K562 (cell line): ENCODE measurements at regions not wholly inside any gene's neighbourhood (a gene's known extent, or its start where the extent isn't known, plus 50 kb on each side); places are given as distances from the start of the nearest gene placed in this dataset.

Experiments used
- C11orf30 ChIP-seq: fragments of 450-650 bp; IDR thresholded peaks from 2 replicates; pipeline ENCODE4 v1.6.1; 2016; ENCODE audit warnings: low read depth, mild to moderate bottlenecking
- DPF2 ChIP-seq: fragments of 450-650 bp; IDR thresholded peaks from 2 replicates; pipeline ENCODE4 v1.6.1; 2016
- E2F3 ChIP-seq: fragments of 250-450 bp; sonication (Bioruptor Pico); IDR thresholded peaks from 2 replicates; pipeline ENCODE4 v1.4.0; 2020; ENCODE audit warnings: mild to moderate bottlenecking
- EP400 ChIP-seq: fragments of 450-650 bp; IDR thresholded peaks from 2 replicates; pipeline ENCODE4 v1.6.1; 2017; ENCODE audit warnings: antibody characterized with exemption, mild to moderate bottlenecking, moderate library complexity
- GATA2 ChIP-seq: sonication (generic); formaldehyde crosslinking; IDR thresholded peaks from 2 replicates; pipeline ENCODE4 v1.4.0; 2020; ENCODE audit warnings: mild to moderate bottlenecking, missing genetic modification reagents
- HDAC1 ChIP-seq, 2 experiments: fragments of 450-650 bp; IDR thresholded peaks; 2 replicates each; pipeline ENCODE4 v1.6.1; 2016 to 2017; ENCODE audit warnings: inconsistent platforms in 1 of 2, mild to moderate bottlenecking in 1 of 2, moderate library complexity in 1 of 2
- KHSRP ChIP-seq: fragments of 450-650 bp; IDR thresholded peaks from 2 replicates; pipeline ENCODE4 v1.6.1; 2017
- MAFF ChIP-seq: IDR thresholded peaks from 2 replicates; pipeline ENCODE4 v1.6.1; 2012; ENCODE audit warnings: low read length, improper control_type of control experiment
- MAFG ChIP-seq: fragments of 450-650 bp; conservative IDR thresholded peaks from 2 replicates; pipeline ENCODE4 v1.6.1; 2016; ENCODE audit warnings: missing genetic modification characterization, missing compliant biosample characterization
- PBX2 ChIP-seq, 2 experiments: IDR thresholded peaks in 1 of 2; conservative IDR thresholded peaks in 1 of 2; 2 replicates each; pipeline ENCODE4 v1.6.1; 2016; ENCODE audit warnings: low read depth in 2 of 2, mild to moderate bottlenecking in 1 of 2, missing compliant biosample characterization in 1 of 2, missing genetic modification characterization in 1 of 2, moderate library complexity in 1 of 2
- ZEB2 ChIP-seq: fragments of 450-650 bp; IDR thresholded peaks from 2 replicates; pipeline ENCODE4 v1.6.1; 2016
- ZFP1 ChIP-seq: fragments of 450-650 bp; formaldehyde crosslinking; IDR thresholded peaks from 2 replicates; pipeline ENCODE4 v1.4.0; 2020; ENCODE audit warnings: mild to moderate bottlenecking, mixed read lengths
- ZNF584 ChIP-seq: fragments of 200-800 bp; sonication (Bioruptor generic); IDR thresholded peaks from 2 replicates; pipeline ENCODE4 v1.6.1; 2016; ENCODE audit warnings: low read depth, mild to moderate bottlenecking, missing genetic modification characterization, missing compliant biosample characterization
- TF ChIP-seq, protein P1 (sequence below), 2 experiments: fragments of 450-650 bp in 1 of 2; sonication (generic) in 1 of 2; formaldehyde crosslinking in 1 of 2; IDR thresholded peaks; 2 replicates each; pipeline versions ENCODE4 v1.7.1 to v1.9.0; 2016 to 2022; ENCODE audit warnings: inconsistent platforms in 1 of 2, mild to moderate bottlenecking in 1 of 2, missing genetic modification reagents in 1 of 2
- TF ChIP-seq, protein P2 (sequence below): fragments of 450-650 bp; IDR thresholded peaks from one replicate; pipeline ENCODE4 v1.6.1; 2018; ENCODE audit warnings: mild to moderate bottlenecking, moderate library complexity; ENCODE audit not compliant: partially characterized antibody

DNA sequence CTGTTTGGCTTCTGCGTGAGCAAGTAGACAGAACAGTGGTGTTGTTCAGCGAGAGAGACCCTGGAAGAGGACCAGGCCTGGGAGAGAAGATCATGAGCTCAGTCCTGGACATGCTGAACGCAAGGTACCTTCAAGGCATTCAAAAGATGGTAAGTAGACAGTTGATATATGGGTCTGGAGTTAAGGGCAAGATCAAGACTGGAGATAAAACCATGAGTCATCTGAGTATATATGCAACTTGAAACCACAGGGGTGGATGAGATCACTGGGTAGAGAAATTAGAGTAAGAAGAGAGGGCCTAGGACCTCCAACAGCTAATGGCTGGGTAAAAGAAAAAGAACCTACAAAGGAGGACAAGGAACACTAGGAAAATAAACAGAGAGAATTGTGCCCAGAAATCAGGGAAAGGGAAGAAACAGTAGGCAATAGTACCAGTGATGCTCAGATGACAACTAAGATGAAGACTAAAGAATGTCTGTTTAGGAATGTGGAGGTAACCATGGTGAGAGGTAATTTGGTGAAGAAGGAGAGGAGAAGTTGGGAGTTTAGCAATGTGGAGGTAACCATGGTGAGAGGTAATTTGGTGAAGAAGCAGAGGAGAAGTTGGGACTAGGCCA lies 343.2 kb upstream of the ADAMTS9 start (continued):
- TF ChIP-seq KHSRP (no peak), ZNF584 (CRISPR knock-in tag) (0 out of 2 replicates have a peak, but pooled peaks have one; percentile 40), PBX2 (CRISPR knock-in tag; IDR thresholded peaks at IDR 0.05; ENCODE audit: low read depth) (no peak), PBX2 (tag; conservative IDR thresholded peaks at IDR 0.05; ENCODE audit: low read depth) (peak; percentile 90), DPF2 (peak; percentile 97), ZFP1 (CRISPR knock-in tag) (no peak), EP400 (peak; percentile 30; the same call in 1 of the 2 replicates), C11orf30 (peak; percentile 25; the same call in 1 of the 2 replicates), HDAC1 (IDR thresholded peaks at IDR 0.05) (no peak), MAFF (no peak), GATA2 (CRISPR knock-in tag) (peak; percentile 60; the same call in 1 of the 2 replicates), MAFG (tag) (peak; percentile 54; the same call in 1 of the 2 replicates), ZEB2 (peak; percentile 63), E2F3 (no peak)
- TF ChIP-seq, protein P1, sequence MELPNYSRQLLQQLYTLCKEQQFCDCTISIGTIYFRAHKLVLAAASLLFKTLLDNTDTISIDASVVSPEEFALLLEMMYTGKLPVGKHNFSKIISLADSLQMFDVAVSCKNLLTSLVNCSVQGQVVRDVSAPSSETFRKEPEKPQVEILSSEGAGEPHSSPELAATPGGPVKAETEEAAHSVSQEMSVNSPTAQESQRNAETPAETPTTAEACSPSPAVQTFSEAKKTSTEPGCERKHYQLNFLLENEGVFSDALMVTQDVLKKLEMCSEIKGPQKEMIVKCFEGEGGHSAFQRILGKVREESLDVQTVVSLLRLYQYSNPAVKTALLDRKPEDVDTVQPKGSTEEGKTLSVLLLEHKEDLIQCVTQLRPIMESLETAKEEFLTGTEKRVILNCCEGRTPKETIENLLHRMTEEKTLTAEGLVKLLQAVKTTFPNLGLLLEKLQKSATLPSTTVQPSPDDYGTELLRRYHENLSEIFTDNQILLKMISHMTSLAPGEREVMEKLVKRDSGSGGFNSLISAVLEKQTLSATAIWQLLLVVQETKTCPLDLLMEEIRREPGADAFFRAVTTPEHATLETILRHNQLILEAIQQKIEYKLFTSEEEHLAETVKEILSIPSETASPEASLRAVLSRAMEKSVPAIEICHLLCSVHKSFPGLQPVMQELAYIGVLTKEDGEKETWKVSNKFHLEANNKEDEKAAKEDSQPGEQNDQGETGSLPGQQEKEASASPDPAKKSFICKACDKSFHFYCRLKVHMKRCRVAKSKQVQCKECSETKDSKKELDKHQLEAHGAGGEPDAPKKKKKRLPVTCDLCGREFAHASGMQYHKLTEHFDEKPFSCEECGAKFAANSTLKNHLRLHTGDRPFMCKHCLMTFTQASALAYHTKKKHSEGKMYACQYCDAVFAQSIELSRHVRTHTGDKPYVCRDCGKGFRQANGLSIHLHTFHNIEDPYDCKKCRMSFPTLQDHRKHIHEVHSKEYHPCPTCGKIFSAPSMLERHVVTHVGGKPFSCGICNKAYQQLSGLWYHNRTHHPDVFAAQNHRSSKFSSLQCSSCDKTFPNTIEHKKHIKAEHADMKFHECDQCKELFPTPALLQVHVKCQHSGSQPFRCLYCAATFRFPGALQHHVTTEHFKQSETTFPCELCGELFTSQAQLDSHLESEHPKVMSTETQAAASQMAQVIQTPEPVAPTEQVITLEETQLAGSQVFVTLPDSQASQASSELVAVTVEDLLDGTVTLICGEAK (IDR thresholded peaks at IDR 0.05) = 0 out of 2 replicates have a peak, but pooled peaks have one; percentile 16
- TF ChIP-seq, protein P1 (CRISPR knock-in tag; IDR thresholded peaks at IDR 0.05) = no peak
- TF ChIP-seq, protein P2, sequence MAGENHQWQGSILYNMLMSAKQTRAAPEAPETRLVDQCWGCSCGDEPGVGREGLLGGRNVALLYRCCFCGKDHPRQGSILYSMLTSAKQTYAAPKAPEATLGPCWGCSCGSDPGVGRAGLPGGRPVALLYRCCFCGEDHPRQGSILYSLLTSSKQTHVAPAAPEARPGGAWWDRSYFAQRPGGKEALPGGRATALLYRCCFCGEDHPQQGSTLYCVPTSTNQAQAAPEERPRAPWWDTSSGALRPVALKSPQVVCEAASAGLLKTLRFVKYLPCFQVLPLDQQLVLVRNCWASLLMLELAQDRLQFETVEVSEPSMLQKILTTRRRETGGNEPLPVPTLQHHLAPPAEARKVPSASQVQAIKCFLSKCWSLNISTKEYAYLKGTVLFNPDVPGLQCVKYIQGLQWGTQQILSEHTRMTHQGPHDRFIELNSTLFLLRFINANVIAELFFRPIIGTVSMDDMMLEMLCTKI = no peak
